Peyer's patch (tissue), 4 donors: ENCODE measurements at regions not wholly inside any gene's neighbourhood (a gene's known extent, or its start where the extent isn't known, plus 50 kb on each side); places are given as distances from the start of the nearest gene placed in this dataset.

ENCODE experiments used
- POLR2A ChIP-seq, 2 donors: fragments of 450-650 bp; IDR thresholded peaks; one replicate each; pipeline ENCODE4 v1.5.1; 2017; ENCODE audit warnings: antibody characterized with exemption in 2 of 2, mild to moderate bottlenecking in 2 of 2, moderate library complexity in 2 of 2
- TF ChIP-seq, protein P1 (sequence below), 6 experiments: fragments of 450-650 bp in 4 of 6; fragments of 200-600 bp in 2 of 6; sonication (generic) in 1 of 6; IDR thresholded peaks; one replicate each; pipeline ENCODE4 v1.5.1; 2017 to 2019; ENCODE audit warnings: antibody characterized with exemption in 6 of 6, mild to moderate bottlenecking in 3 of 6, moderate library complexity in 1 of 6

- TF ChIP-seq, protein P1, sequence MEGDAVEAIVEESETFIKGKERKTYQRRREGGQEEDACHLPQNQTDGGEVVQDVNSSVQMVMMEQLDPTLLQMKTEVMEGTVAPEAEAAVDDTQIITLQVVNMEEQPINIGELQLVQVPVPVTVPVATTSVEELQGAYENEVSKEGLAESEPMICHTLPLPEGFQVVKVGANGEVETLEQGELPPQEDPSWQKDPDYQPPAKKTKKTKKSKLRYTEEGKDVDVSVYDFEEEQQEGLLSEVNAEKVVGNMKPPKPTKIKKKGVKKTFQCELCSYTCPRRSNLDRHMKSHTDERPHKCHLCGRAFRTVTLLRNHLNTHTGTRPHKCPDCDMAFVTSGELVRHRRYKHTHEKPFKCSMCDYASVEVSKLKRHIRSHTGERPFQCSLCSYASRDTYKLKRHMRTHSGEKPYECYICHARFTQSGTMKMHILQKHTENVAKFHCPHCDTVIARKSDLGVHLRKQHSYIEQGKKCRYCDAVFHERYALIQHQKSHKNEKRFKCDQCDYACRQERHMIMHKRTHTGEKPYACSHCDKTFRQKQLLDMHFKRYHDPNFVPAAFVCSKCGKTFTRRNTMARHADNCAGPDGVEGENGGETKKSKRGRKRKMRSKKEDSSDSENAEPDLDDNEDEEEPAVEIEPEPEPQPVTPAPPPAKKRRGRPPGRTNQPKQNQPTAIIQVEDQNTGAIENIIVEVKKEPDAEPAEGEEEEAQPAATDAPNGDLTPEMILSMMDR (IDR thresholded peaks at IDR 0.05), result no peak
- no peak for TF ChIP-seq POLR2A (IDR thresholded peaks at IDR 0.05)
Measured at GRCh38 chr12:89103831-89104230, 248.5 kb downstream of the DUSP6 start.
